Sigmoid colon (tissue), 6 donors: ENCODE measurements at regions not wholly inside any gene's neighbourhood (a gene's known extent, or its start where the extent isn't known, plus 50 kb on each side); places are given as distances from the start of the nearest gene placed in this dataset.

Experiments used
- DNase-seq: peaks from one replicate; pipeline ENCODE4 v3.0.0-alpha.2; 2019
- H3K27ac ChIP-seq, 4 donors: fragments of 200-600 bp; sonication (generic); one replicate each; pipeline ENCODE4 v1.5.1; 2016 to 2019; ENCODE audit warnings: mild to moderate bottlenecking in 1 of 4
- H3K27me3 ChIP-seq, 3 donors: fragments of 200-600 bp; sonication (generic); one replicate each; pipeline ENCODE4 v1.5.1; 2019; ENCODE audit warnings: mild to moderate bottlenecking in 1 of 3
- H3K36me3 ChIP-seq, 4 donors: fragments of 200-600 bp; sonication (generic); one replicate each; pipeline ENCODE4 v1.5.1; 2016 to 2019
- H3K4me1 ChIP-seq, 4 donors: fragments of 200-600 bp; sonication (generic); one replicate each; pipeline ENCODE4 v1.5.1; 2017 to 2019
- H3K4me3 ChIP-seq, 4 donors: fragments of 200-600 bp; sonication (generic); one replicate each; pipeline ENCODE4 v1.5.1; 2017 to 2019; ENCODE audit warnings: mild to moderate bottlenecking in 2 of 4, moderate library complexity in 1 of 4
- H3K9me3 ChIP-seq, 4 donors: fragments of 200-600 bp in 3 of 4; sonication (generic) in 3 of 4; one replicate each; pipeline versions ENCODE4 v1.5.1 to v1.6.1; 2013 to 2019
- EP300 ChIP-seq, 4 donors: sonication (generic); formaldehyde crosslinking; IDR thresholded peaks; one replicate each; pipeline ENCODE4 v1.6.1; 2017; ENCODE audit warnings: antibody characterized with exemption in 4 of 4
- POLR2A ChIP-seq, 2 donors: fragments of 450-650 bp; IDR thresholded peaks; one replicate each; pipeline ENCODE4 v1.6.1; 2016; ENCODE audit warnings: antibody characterized with exemption in 2 of 2, mild to moderate bottlenecking in 2 of 2, moderate library complexity in 2 of 2
- POLR2AphosphoS5 ChIP-seq, 4 donors: sonication (generic); formaldehyde crosslinking; IDR thresholded peaks; one replicate each; pipeline ENCODE4 v1.6.1; 2017; ENCODE audit warnings: antibody characterized with exemption in 4 of 4
- WGBS, 2 donors: extraction: QIAGEN DNeasy Blood & Tissue Kit; methylation state at CpG; one replicate each; pipeline ENCODE4 v1.1.7; 2013; 5-methylcytosine and 5-hydroxymethylcytosine counted together
- intact Hi-C: fragments of 100-400 bp; cut with DNase I; formaldehyde crosslinking; loops from one replicate; pipeline ENCODE4 v1.15.1; 2023
- TF ChIP-seq, protein P1 (sequence below), 4 experiments: fragments of 450-650 bp in 3 of 4; fragments of 200-600 bp in 1 of 4; IDR thresholded peaks; one replicate each; pipeline ENCODE4 v1.5.1; 2016 to 2019; ENCODE audit warnings: antibody characterized with exemption in 4 of 4, mild to moderate bottlenecking in 3 of 4, moderate library complexity in 2 of 4
- donor health status: healthy with polysubstance abuse.
- donor health status: healthy.

DNA sequence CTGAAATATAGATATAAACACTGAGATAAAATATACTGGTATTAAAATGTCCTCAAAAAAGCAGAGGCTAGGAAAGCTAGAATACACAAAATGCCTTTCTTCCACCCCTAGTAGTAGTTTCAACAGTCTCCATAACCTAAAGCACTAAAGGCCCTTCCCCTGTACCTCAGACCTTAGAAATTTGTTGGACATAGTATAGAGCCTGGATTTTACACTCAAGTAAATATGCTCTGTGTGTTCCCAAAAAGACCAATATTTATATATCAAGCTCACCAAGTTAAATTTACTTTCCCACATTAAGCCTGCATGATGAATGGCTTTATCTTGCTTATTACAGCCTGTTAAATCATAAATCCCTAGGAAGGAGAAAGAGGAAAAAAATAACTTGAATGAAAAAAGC lies 378.7 kb upstream of the AZI2 start:
- H3K27me3 ChIP-seq = no peaks in the 10 kb centered on the region
- H3K4me3 ChIP-seq = no peak overlapping the region
- H3K9me3 ChIP-seq = peaks cover 0 to 4% (median 0%) of the 10 kb centered on the region in 4 donors
- no peak overlapping the region for H3K27ac ChIP-seq
- no peak for DNase-seq
- H3K36me3 ChIP-seq = no peaks in the 10 kb centered on the region
- H3K4me1 ChIP-seq = no peaks in the 10 kb centered on the region
- intact Hi-C loops = no loop called here
- no peak for TF ChIP-seq POLR2A (IDR thresholded peaks at IDR 0.05)
- TF ChIP-seq EP300 (IDR thresholded peaks at IDR 0.05) = no peak
- TF ChIP-seq POLR2AphosphoS5 (IDR thresholded peaks at IDR 0.05) = no peak
- TF ChIP-seq, protein P1, sequence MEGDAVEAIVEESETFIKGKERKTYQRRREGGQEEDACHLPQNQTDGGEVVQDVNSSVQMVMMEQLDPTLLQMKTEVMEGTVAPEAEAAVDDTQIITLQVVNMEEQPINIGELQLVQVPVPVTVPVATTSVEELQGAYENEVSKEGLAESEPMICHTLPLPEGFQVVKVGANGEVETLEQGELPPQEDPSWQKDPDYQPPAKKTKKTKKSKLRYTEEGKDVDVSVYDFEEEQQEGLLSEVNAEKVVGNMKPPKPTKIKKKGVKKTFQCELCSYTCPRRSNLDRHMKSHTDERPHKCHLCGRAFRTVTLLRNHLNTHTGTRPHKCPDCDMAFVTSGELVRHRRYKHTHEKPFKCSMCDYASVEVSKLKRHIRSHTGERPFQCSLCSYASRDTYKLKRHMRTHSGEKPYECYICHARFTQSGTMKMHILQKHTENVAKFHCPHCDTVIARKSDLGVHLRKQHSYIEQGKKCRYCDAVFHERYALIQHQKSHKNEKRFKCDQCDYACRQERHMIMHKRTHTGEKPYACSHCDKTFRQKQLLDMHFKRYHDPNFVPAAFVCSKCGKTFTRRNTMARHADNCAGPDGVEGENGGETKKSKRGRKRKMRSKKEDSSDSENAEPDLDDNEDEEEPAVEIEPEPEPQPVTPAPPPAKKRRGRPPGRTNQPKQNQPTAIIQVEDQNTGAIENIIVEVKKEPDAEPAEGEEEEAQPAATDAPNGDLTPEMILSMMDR (IDR thresholded peaks at IDR 0.05) = no peak

DNA sequence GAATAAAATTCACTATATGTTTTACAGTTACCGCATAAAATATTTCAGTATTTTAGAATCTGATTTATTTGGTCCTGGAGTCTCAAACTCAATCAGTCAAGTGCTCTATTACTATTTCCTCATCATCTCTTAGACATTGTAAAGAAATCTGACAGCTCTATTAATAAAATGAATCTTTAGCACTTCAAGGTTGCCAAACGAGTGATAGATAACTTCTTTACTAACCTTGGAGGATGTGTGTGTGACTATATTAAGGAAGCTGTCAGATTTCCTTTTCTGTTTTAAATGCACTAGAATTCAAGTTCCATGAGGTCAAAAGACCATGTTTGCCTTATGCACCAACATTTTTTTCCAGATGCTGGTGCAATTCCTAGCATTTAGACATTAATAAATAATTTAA lies 389.8 kb upstream of the AZI2 start:
- peaks cover 0 to 5% (median 0%) of the 10 kb centered on the region in 4 donors for H3K9me3 ChIP-seq
- H3K4me3 ChIP-seq = no peak overlapping the region
- TF ChIP-seq, protein P1 (IDR thresholded peaks at IDR 0.05) = no peak
- no peak for TF ChIP-seq EP300 (IDR thresholded peaks at IDR 0.05)
- no peak for TF ChIP-seq POLR2A (IDR thresholded peaks at IDR 0.05)
- no peak for TF ChIP-seq POLR2AphosphoS5 (IDR thresholded peaks at IDR 0.05)
- H3K27me3 ChIP-seq = no peaks in the 10 kb centered on the region
- no peaks in the 10 kb centered on the region for H3K4me1 ChIP-seq
- no peak for DNase-seq
- intact Hi-C loops = no loop called here
- WGBS, 2 donors = 66 to 86% methylated on average over 2 of the region's 2 CpGs
- no peak overlapping the region for H3K27ac ChIP-seq
- H3K36me3 ChIP-seq = no peaks in the 10 kb centered on the region

DNA sequence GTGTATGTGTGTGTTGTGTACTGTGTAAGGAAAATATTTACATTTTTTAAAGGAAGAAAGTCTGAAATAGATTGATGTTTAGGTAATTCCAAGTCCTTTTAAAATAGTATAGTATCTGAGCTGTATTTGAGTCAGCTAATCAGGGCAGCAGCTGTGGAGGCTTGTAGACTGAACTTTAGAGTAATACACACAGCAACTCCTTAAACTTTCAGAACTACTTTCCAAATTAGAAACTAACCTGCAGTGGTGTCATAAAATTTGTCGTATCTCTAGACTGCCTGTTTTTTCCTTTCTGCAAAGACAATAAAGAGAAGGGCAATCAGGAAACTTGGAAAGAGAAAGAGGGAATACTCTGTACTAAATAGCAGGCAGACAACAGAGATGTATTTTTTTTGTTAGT lies 391.0 kb upstream of the AZI2 start:
- no peak overlapping the region for H3K4me3 ChIP-seq
- TF ChIP-seq POLR2AphosphoS5 (IDR thresholded peaks at IDR 0.05) (no peak), POLR2A (IDR thresholded peaks at IDR 0.05) (no peak), EP300 (IDR thresholded peaks at IDR 0.05) (no peak)
- TF ChIP-seq, protein P1 (IDR thresholded peaks at IDR 0.05) = no peak
- no peaks in the 10 kb centered on the region for H3K27me3 ChIP-seq
- no peak for DNase-seq
- intact Hi-C loops = no loop called here
- no peaks in the 10 kb centered on the region for H3K4me1 ChIP-seq
- H3K27ac ChIP-seq = no peak overlapping the region
- no peaks in the 10 kb centered on the region for H3K9me3 ChIP-seq
- H3K36me3 ChIP-seq = no peaks in the 10 kb centered on the region
- WGBS, 2 donors = 6 to 65% methylated on average over 1 of the region's 1 CpG

DNA sequence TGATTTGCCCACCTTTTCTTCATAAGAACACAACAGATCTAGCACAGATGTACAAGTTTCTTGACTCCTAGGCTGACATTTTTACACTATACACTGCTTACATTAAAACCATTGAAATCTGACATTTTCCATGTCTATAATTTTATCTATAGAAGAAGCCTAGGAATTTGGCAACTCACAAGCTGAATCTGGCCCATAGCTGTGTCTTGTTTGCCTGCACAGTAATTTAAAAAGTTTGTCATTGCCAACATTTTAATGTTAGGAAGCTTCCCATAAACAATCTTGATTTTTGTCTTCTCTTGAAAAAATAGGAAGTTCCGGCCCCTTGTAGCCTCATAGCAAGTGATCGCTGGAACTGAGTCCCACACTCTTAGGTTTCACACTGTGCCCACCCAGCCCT lies 394.6 kb upstream of the AZI2 start:
- H3K27ac ChIP-seq = no peak overlapping the region
- 85 to 91% methylated on average over 2 of the region's 2 CpGs for WGBS, 2 donors
- intact Hi-C loops = no loop called here
- no peaks in the 10 kb centered on the region for H3K27me3 ChIP-seq
- TF ChIP-seq, protein P1 (IDR thresholded peaks at IDR 0.05) = no peak
- no peak for TF ChIP-seq EP300 (IDR thresholded peaks at IDR 0.05)
- TF ChIP-seq POLR2AphosphoS5 (IDR thresholded peaks at IDR 0.05) = no peak
- no peak for TF ChIP-seq POLR2A (IDR thresholded peaks at IDR 0.05)
- H3K4me3 ChIP-seq = no peak overlapping the region
- H3K4me1 ChIP-seq = peaks cover 0 to 6% (median 3%) of the 10 kb centered on the region in 4 donors
- DNase-seq = no peak
- no peaks in the 10 kb centered on the region for H3K9me3 ChIP-seq
- no peaks in the 10 kb centered on the region for H3K36me3 ChIP-seq

DNA sequence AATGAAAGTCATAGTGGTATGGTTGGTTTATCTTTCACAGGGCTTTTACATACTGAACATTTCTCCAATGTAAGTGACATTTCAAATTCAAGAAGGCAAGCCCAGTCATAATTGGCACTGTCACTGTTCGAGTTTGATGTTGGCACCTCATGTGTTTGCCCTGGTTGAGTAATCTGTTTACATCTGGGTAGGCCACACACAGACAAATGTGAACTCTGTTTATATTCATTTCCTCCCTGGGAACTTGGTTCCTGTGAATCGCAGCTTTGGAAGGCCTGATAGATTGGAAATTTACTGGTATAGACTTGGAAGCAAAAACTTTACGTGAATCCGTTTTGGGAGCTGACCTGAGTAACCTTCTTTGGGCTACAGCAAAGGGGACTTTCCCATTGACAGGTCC lies 395.2 kb upstream of the AZI2 start:
- TF ChIP-seq POLR2AphosphoS5 (IDR thresholded peaks at IDR 0.05) (no peak), EP300 (IDR thresholded peaks at IDR 0.05) (no peak), POLR2A (IDR thresholded peaks at IDR 0.05) (no peak)
- WGBS, 2 donors = 34 to 60% methylated on average over 4 of the region's 4 CpGs
- H3K9me3 ChIP-seq = no peaks in the 10 kb centered on the region

More for the DNA sequence above, 395.2 kb upstream of the AZI2 start:
- H3K27ac ChIP-seq = no peak overlapping the region
- H3K4me1 ChIP-seq = peaks cover 0 to 6% (median 3%) of the 10 kb centered on the region in 4 donors
- H3K4me3 ChIP-seq = no peak overlapping the region
- no peaks in the 10 kb centered on the region for H3K36me3 ChIP-seq
- intact Hi-C loops = no loop called here
- no peak for DNase-seq
- no peaks in the 10 kb centered on the region for H3K27me3 ChIP-seq
